ENCODE measurements at regions not wholly inside any gene's neighbourhood (a gene's known extent, or its start where the extent isn't known, plus 50 kb on each side); places are given as distances from the start of the nearest gene placed in this dataset.

- TF ChIP-seq OSR1 (CRISPR knock-in tag; IDR thresholded peaks at IDR 0.05): no peak
Measured at GRCh38 chr21:31502537-31503143, 156.9 kb upstream of the SOD1 start (continued).

- no peak for TF ChIP-seq ZNF565 (CRISPR knock-in tag; conservative IDR thresholded peaks at IDR 0.05; ENCODE audit: low read depth)
- no peak for TF ChIP-seq TCF4 (CRISPR knock-in tag; IDR thresholded peaks at IDR 0.05; ENCODE audit: borderline replicate concordance)
- TF ChIP-seq ZNF70 (CRISPR knock-in tag; IDR thresholded peaks at IDR 0.05): no peak
Measured at GRCh38 chr21:31501926-31502325, 157.6 kb upstream of the SOD1 start.

DNA sequence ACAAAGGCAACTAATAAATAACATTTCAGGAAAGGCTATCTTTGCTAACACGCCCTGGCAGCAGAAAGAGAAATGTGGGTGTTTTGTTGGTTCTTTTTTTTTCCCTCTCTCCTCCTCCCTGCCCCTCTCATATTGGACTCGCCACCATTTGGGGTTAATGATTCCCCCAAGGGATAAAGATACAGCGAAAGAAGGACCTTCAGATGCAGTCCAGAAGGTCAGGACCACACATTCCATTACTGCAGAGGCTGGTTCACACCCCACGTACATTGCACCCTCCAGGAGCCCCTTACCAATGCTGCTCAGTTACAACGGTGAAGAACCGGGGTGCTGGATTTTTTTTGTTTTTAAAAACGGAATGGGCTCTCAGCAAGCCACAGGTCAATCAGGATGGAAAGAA lies 156.9 kb upstream of the TIAM1 start:
- ATAC-seq: no peak
- TF ChIP-seq CSDC2 (CRISPR knock-in tag; IDR thresholded peaks at IDR 0.05): no peak
- TF ChIP-seq ZFP30 (CRISPR knock-in tag; IDR thresholded peaks at IDR 0.05): no peak
- no peak for TF ChIP-seq PPARA (CRISPR knock-in tag; IDR thresholded peaks at IDR 0.05; ENCODE audit: borderline replicate concordance)
- TF ChIP-seq TCF4 (CRISPR knock-in tag; IDR thresholded peaks at IDR 0.05; ENCODE audit: borderline replicate concordance): no peak
- TF ChIP-seq ESRRG (CRISPR knock-in tag; IDR thresholded peaks at IDR 0.05): no peak
- TF ChIP-seq SNAI2 (CRISPR knock-in tag; IDR thresholded peaks at IDR 0.05): no peak
- no peak for TF ChIP-seq POU6F1 (CRISPR knock-in tag; IDR thresholded peaks at IDR 0.05; ENCODE audit: borderline replicate concordance, low read depth)
- TF ChIP-seq, protein P1, sequence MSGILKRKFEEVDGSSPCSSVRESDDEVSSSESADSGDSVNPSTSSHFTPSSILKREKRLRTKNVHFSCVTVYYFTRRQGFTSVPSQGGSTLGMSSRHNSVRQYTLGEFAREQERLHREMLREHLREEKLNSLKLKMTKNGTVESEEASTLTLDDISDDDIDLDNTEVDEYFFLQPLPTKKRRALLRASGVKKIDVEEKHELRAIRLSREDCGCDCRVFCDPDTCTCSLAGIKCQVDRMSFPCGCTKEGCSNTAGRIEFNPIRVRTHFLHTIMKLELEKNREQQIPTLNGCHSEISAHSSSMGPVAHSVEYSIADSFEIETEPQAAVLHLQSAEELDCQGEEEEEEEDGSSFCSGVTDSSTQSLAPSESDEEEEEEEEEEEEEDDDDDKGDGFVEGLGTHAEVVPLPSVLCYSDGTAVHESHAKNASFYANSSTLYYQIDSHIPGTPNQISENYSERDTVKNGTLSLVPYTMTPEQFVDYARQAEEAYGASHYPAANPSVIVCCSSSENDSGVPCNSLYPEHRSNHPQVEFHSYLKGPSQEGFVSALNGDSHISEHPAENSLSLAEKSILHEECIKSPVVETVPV (CRISPR knock-in tag; IDR thresholded peaks at IDR 0.05): no peak
- TF ChIP-seq, protein P2, sequence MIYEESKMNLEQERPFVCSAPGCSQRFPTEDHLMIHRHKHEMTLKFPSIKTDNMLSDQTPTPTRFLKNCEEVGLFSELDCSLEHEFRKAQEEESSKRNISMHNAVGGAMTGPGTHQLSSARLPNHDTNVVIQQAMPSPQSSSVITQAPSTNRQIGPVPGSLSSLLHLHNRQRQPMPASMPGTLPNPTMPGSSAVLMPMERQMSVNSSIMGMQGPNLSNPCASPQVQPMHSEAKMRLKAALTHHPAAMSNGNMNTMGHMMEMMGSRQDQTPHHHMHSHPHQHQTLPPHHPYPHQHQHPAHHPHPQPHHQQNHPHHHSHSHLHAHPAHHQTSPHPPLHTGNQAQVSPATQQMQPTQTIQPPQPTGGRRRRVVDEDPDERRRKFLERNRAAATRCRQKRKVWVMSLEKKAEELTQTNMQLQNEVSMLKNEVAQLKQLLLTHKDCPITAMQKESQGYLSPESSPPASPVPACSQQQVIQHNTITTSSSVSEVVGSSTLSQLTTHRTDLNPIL (CRISPR knock-in tag; IDR thresholded peaks at IDR 0.05; ENCODE audit: low read depth): no peak
- no peak for TF ChIP-seq TOX (CRISPR knock-in tag; IDR thresholded peaks at IDR 0.05; ENCODE audit: borderline replicate concordance)
- TF ChIP-seq ZNF70 (CRISPR knock-in tag; IDR thresholded peaks at IDR 0.05): no peak
- TF ChIP-seq RARB (CRISPR knock-in tag; IDR thresholded peaks at IDR 0.05): no peak

More at GRCh38 chr21:31501926-31502325, 157.6 kb upstream of the SOD1 start:
- no peak for ATAC-seq

DNA sequence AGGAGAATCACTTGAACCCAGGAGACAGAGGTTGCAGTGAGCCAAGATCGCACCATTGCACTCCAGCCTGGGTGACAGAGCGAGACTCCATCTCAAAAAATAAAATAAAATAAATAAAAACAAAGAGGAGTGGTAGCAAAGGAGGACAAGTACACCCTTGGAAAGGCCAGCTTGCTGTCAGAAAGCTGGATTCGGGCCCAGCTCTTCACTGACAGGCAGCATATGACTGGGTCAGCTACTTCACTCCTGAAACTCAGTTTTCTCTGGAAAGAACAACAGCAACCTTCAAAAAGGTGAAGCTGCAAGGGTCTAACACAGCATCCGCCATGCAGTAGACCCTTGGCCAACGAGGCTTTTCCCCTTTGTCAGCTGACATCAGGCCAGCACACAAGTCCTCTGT lies 156.0 kb upstream of the TIAM1 start:
- no peak for TF ChIP-seq TOX (CRISPR knock-in tag; IDR thresholded peaks at IDR 0.05; ENCODE audit: borderline replicate concordance)
- no peak for TF ChIP-seq GLIS3 (CRISPR knock-in tag; IDR thresholded peaks at IDR 0.05)
- TF ChIP-seq ISL1 (CRISPR knock-in tag; IDR thresholded peaks at IDR 0.05): no peak
- no peak for TF ChIP-seq ZNF8 (CRISPR knock-in tag; IDR thresholded peaks at IDR 0.05)
- TF ChIP-seq RARB (CRISPR knock-in tag; IDR thresholded peaks at IDR 0.05): no peak
- TF ChIP-seq TSHZ2 (CRISPR knock-in tag; IDR thresholded peaks at IDR 0.05): no peak
- no peak for TF ChIP-seq BACH2 (CRISPR knock-in tag; IDR thresholded peaks at IDR 0.05; ENCODE audit: borderline replicate concordance)
- TF ChIP-seq ZFP3 (CRISPR knock-in tag; IDR thresholded peaks at IDR 0.05): no peak
- TF ChIP-seq, protein P2 (CRISPR knock-in tag; IDR thresholded peaks at IDR 0.05; ENCODE audit: low read depth): no peak

More for the DNA sequence above, 156.0 kb upstream of the TIAM1 start:
- ATAC-seq: no peak

Measured in SK-N-SH treated with all-trans-retinoic acid at 6 μM for 48 hours (cell line).